K562 (cell line): ENCODE measurements at regions not wholly inside any gene's neighbourhood (a gene's known extent, or its start where the extent isn't known, plus 50 kb on each side); places are given as distances from the start of the nearest gene placed in this dataset.

Source experiments
- ATAC-seq: fragments of 200-7000 bp; cut with Tn5 transposase; 3 replicates; pipeline ENCODE4 v1.9.1; 2020; ENCODE audit warnings: moderate library complexity
- BruUV-seq: library from RNA; stranded (reverse); fragments of 400-500 nt; replicated peaks from 2 replicates; lab custom pipeline; 2021; lab: Mats Ljungman, UMichigan
- CTCF ChIA-PET: fragments of 300-600 bp; formaldehyde crosslinking; extraction: SDS; loops from one replicate; lab custom pipeline; 2021; ENCODE audit warnings: low intra/inter-chr PET ratio; lab: Yijun Ruan, JAX
- POLR2A ChIA-PET: fragments of 300-600, 350-650 bp; sonication (Branson Sonifier 250); formaldehyde crosslinking; extraction: SDS; loops from one replicate; lab custom pipeline; 2021; ENCODE audit warnings: antibody characterized with exemption, inconsistent platforms; lab: Yijun Ruan, JAX
- DNase-seq, 4 experiments: peaks; one replicate each; pipeline versions ENCODE4 v3.0.0 to v3.0.0-alpha.2; 2011 to 2018; ENCODE audit warnings: low spot score in 3 of 4, mixed read lengths in 3 of 4; ENCODE audit errors: extremely low read depth in 1 of 4
- FAIRE-seq: peaks from 2 replicates; lab custom pipeline; 2011; peaks lifted over from hg19 to GRCh38; lab: Jason Lieb, UNC
- H2AFZ ChIP-seq: 2 replicates; pipeline ENCODE4 v1.6.0; 2011; ENCODE audit warnings: low read depth, low read length, control low read depth, inconsistent platforms
- H3K27ac ChIP-seq: fragments of 200-600 bp; 3 replicates; pipeline ENCODE4 v1.8.0; 2011; ENCODE audit warnings: low read depth, mild to moderate bottlenecking, control low read depth, inconsistent platforms, low read length, moderate library complexity, mixed read lengths; ENCODE audit errors: extremely low read depth
- H3K27me3 ChIP-seq, 2 experiments: fragments of 300-600 bp in 1 of 2; 2 replicates in 1 of 2; 3 replicates in 1 of 2; pipeline versions ENCODE4 v1.6.0 to v1.8.0; 2011; ENCODE audit warnings: inconsistent platforms in 2 of 2, low read length in 2 of 2, mild to moderate bottlenecking in 1 of 2, mixed read lengths in 1 of 2, moderate library complexity in 1 of 2; ENCODE audit not compliant: control insufficient read depth in 2 of 2, insufficient read depth in 2 of 2
- H3K36me3 ChIP-seq: fragments of 300-600 bp; 3 replicates; pipeline ENCODE4 v1.8.0; 2011; ENCODE audit warnings: mild to moderate bottlenecking, low read length, inconsistent platforms; ENCODE audit not compliant: control insufficient read depth, insufficient read depth
- H3K4me1 ChIP-seq, 2 experiments: fragments of 200-600 bp in 1 of 2; replicated peaks in 1 of 2; 2 replicates in 1 of 2; 3 replicates in 1 of 2; pipeline versions ENCODE4 v1.5.1 to v1.8.0; 2011; ENCODE audit warnings: inconsistent platforms in 2 of 2, low read length in 2 of 2, mild to moderate bottlenecking in 1 of 2, mixed read lengths in 1 of 2, moderate library complexity in 1 of 2; ENCODE audit not compliant: control insufficient read depth in 2 of 2, insufficient read depth in 2 of 2
- H3K4me2 ChIP-seq: 2 replicates; pipeline ENCODE4 v1.6.1; 2011; ENCODE audit warnings: low read length, control low read depth, inconsistent platforms, mixed read lengths; ENCODE audit not compliant: insufficient read depth
- H3K4me3 ChIP-seq: fragments of 200-600 bp; sonication (generic), shearing (Covaris generic); 2 replicates; pipeline ENCODE4 v1.5.1; 2016; ENCODE audit warnings: control low read depth, inconsistent platforms
- H3K79me2 ChIP-seq: fragments of 200-600 bp; 3 replicates; pipeline ENCODE4 v1.8.0; 2011; ENCODE audit warnings: low read length, inconsistent platforms; ENCODE audit not compliant: control insufficient read depth, insufficient read depth
- H3K9ac ChIP-seq, 2 experiments: 2 replicates each; pipeline versions ENCODE4 v1.6.0 to v1.6.1; 2011; ENCODE audit warnings: low read depth in 2 of 2, low read length in 2 of 2, control low read depth in 1 of 2, inconsistent platforms in 1 of 2, mild to moderate bottlenecking in 1 of 2, mixed read lengths in 1 of 2; ENCODE audit not compliant: insufficient read depth in 1 of 2
- H3K9me1 ChIP-seq: one replicate; pipeline ENCODE4 v1.6.0; 2011; ENCODE audit warnings: inconsistent platforms, mild to moderate bottlenecking, low read length, moderate library complexity; ENCODE audit not compliant: control insufficient read depth, insufficient read depth
- H3K9me3 ChIP-seq: replicated peaks from 2 replicates; pipeline ENCODE4 v1.5.1; 2011; ENCODE audit warnings: low read depth, low read length, inconsistent platforms; ENCODE audit not compliant: control insufficient read depth, insufficient read depth
- H4K20me1 ChIP-seq: replicated peaks from 2 replicates; pipeline ENCODE4 v1.6.1; 2011; ENCODE audit warnings: low read length, inconsistent platforms, mixed read lengths; ENCODE audit not compliant: control insufficient read depth, insufficient read depth
- CC2D1A ChIP-seq: fragments of 450-650 bp; IDR thresholded peaks from 2 replicates; pipeline ENCODE4 v1.6.1; 2017; ENCODE audit warnings: mild to moderate bottlenecking
- CHAMP1 ChIP-seq: fragments of 450-650 bp; IDR thresholded peaks from 2 replicates; pipeline ENCODE4 v1.6.1; 2016; ENCODE audit warnings: mild to moderate bottlenecking
- ESRRA ChIP-seq: fragments of 450-650 bp; IDR thresholded peaks from 2 replicates; pipeline ENCODE4 v1.6.1; 2014; ENCODE audit warnings: low read depth, mild to moderate bottlenecking, moderate library complexity, borderline replicate concordance
- TAF1 ChIP-seq: IDR thresholded peaks from 2 replicates; pipeline ENCODE4 v1.6.1; 2011; ENCODE audit warnings: mild to moderate bottlenecking, low read length, moderate library complexity; ENCODE audit not compliant: insufficient read depth, control insufficient read depth, severe bottlenecking; ENCODE audit errors: extremely low read depth
- TGIF2 ChIP-seq: sonication (generic); formaldehyde crosslinking; IDR thresholded peaks from 2 replicates; pipeline ENCODE4 v1.8.1; 2022; ENCODE audit warnings: mild to moderate bottlenecking, missing genetic modification reagents, moderate library complexity
- TRIM24 ChIP-seq, 2 experiments: fragments of 450-650 bp; IDR thresholded peaks; 2 replicates each; pipeline ENCODE4 v1.6.1; 2016
- ZFPM2 ChIP-seq: fragments of 250-450 bp; sonication (Bioruptor Pico); IDR thresholded peaks from 2 replicates; pipeline ENCODE4 v1.5.1; 2022; ENCODE audit warnings: mild to moderate bottlenecking
- WGBS: fragments of 100-300 bp; shearing (Covaris generic); methylation state at CpG from one replicate; pipeline ENCODE4 v1.1.6; 2016; ENCODE audit warnings: low coverage, mixed read lengths; ENCODE audit not compliant: insufficient coverage; ENCODE audit errors: missing lambda C conversion rate; 5-methylcytosine and 5-hydroxymethylcytosine counted together
- in situ Hi-C: fragments of 300-500 bp; cut with MboI; formaldehyde crosslinking; loops from 4 replicates; pipeline ENCODE4 v1.15.0; 2018; ENCODE audit warnings: inconsistent platforms, mixed read lengths
- intact Hi-C: fragments of 100-400 bp; cut with micrococcal nuclease; formaldehyde crosslinking; loops from 2 replicates; pipeline ENCODE4 v1.14.2; 2022
- TF ChIP-seq, protein P1 (sequence below): fragments of 450-650 bp; formaldehyde crosslinking; IDR thresholded peaks from 2 replicates; pipeline ENCODE4 v1.4.0; 2022; ENCODE audit warnings: mild to moderate bottlenecking, moderate library complexity

DNA sequence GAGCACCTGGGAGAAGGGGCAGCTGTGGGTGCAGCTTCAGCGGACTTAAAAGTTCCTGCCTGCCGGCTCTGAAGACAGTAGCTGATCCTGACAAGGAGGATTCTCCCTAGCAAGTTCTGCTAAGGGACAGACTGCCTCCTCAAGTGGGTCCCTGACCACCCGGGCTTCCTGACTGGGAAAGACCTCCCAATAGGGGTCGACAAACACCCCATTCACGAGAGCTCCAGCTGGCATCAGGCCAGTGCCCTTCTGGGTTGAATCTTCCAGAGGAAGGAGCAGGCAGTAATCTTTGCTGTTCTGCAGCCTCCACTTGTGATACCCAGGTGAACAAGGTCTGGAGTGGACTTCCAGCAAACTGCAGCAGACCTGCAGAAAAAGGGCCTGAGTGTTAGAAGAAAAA lies 632.9 kb downstream of the CCDC85A start:
- ChIA-PET CTCF (no interaction called here), POLR2A (no interaction called here)
- no peak overlapping the region for H3K4me3 ChIP-seq
- no peak overlapping the region for H2AFZ ChIP-seq
- no peak for TF ChIP-seq TRIM24 (IDR thresholded peaks at IDR 0.05)
- TF ChIP-seq ESRRA: no peak
- TF ChIP-seq CC2D1A: no peak
- no peak for TF ChIP-seq TGIF2 (CRISPR knock-in tag)
- no peak for TF ChIP-seq TAF1
- TF ChIP-seq ZFPM2 (CRISPR knock-in tag): no peak
- no peak for TF ChIP-seq CHAMP1
- TF ChIP-seq, protein P1, sequence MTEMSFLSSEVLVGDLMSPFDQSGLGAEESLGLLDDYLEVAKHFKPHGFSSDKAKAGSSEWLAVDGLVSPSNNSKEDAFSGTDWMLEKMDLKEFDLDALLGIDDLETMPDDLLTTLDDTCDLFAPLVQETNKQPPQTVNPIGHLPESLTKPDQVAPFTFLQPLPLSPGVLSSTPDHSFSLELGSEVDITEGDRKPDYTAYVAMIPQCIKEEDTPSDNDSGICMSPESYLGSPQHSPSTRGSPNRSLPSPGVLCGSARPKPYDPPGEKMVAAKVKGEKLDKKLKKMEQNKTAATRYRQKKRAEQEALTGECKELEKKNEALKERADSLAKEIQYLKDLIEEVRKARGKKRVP (CRISPR knock-in tag): no peak
- H3K4me2 ChIP-seq: no peak overlapping the region
- H3K9me3 ChIP-seq: no peaks in the 10 kb centered on the region
- intact Hi-C loops: no loop called here
- no peaks in the 10 kb centered on the region for H3K9me1 ChIP-seq
- FAIRE-seq: no peak
- no TSS peak for BruUV-seq
- H3K36me3 ChIP-seq: no peaks in the 10 kb centered on the region
- H3K9ac ChIP-seq: no peak overlapping the region
- no peaks in the 10 kb centered on the region for H3K4me1 ChIP-seq
- no peaks in the 10 kb centered on the region for H4K20me1 ChIP-seq
- in situ Hi-C loops: no loop called here
- no peak for DNase-seq
- no peak for ATAC-seq
- H3K27me3 ChIP-seq: no peaks in the 10 kb centered on the region
- 0% methylated on average over 5 of the region's 5 CpGs for WGBS
- H3K79me2 ChIP-seq: no peaks in the 10 kb centered on the region
- no peak overlapping the region for H3K27ac ChIP-seq
